ENCODE measurements at regions not wholly inside any gene's neighbourhood (a gene's known extent, or its start where the extent isn't known, plus 50 kb on each side); places are given as distances from the start of the nearest gene placed in this dataset.
"Not testable (repeated sequence)": the region's sequence is repeated elsewhere in the genome, so short reads cannot be mapped to it uniquely, and the experiment has no call there.

- in situ Hi-C loops (cut with HindIII; ENCODE audit: low sequenced_read_pairs), result no loop called here
Measured at GRCh38 chr2:236632295-236633218, 62.9 kb downstream of the ACKR3 start.

GRCh38 chr2:236633219-236633570, 63.6 kb downstream of the ACKR3 start:
- in situ Hi-C loops (cut with HindIII; ENCODE audit: low sequenced_read_pairs), result no loop called here

- in situ Hi-C loops (cut with HindIII; ENCODE audit: low sequenced_read_pairs), result no loop called here
Measured at GRCh38 chr2:236633775-236634560, 64.3 kb downstream of the ACKR3 start.

GRCh38 chr2:236636261-236636660, 66.6 kb downstream of the ACKR3 start:
- in situ Hi-C loops (cut with HindIII; ENCODE audit: low sequenced_read_pairs), result no loop called here

- in situ Hi-C loops (cut with HindIII; ENCODE audit: low sequenced_read_pairs), result no loop called here
Measured at GRCh38 chr2:236636714-236637470, 67.3 kb downstream of the ACKR3 start.

- in situ Hi-C loops (cut with HindIII; ENCODE audit: low sequenced_read_pairs), result no loop called here
Measured at GRCh38 chr2:236637686-236638569, 68.3 kb downstream of the ACKR3 start.

- in situ Hi-C loops (cut with HindIII; ENCODE audit: low sequenced_read_pairs), result no loop called here
Measured at GRCh38 chr2:236638707-236639106, 69.1 kb downstream of the ACKR3 start.

GRCh38 chr2:236639461-236640235, 70.0 kb downstream of the ACKR3 start:
- in situ Hi-C loops (cut with HindIII; ENCODE audit: low sequenced_read_pairs), result no loop called here

GRCh38 chr2:236641051-236641726, 71.6 kb downstream of the ACKR3 start:
- in situ Hi-C loops (cut with HindIII; ENCODE audit: low sequenced_read_pairs), result no loop called here

- in situ Hi-C loops (cut with HindIII; ENCODE audit: low sequenced_read_pairs), result no loop called here
Measured at GRCh38 chr2:236642125-236642524, 72.5 kb downstream of the ACKR3 start.

GRCh38 chr2:236642584-236643291, 73.1 kb downstream of the ACKR3 start:
- in situ Hi-C loops (cut with HindIII; ENCODE audit: low sequenced_read_pairs), result no loop called here

GRCh38 chr2:236643480-236643879, 73.9 kb downstream of the ACKR3 start:
- in situ Hi-C loops (cut with HindIII; ENCODE audit: low sequenced_read_pairs), result no loop called here

GRCh38 chr2:236644067-236644466, 74.4 kb downstream of the ACKR3 start:
- in situ Hi-C loops (cut with HindIII; ENCODE audit: low sequenced_read_pairs), result no loop called here

GRCh38 chr2:236644502-236644911, 74.9 kb downstream of the ACKR3 start:
- in situ Hi-C loops (cut with HindIII; ENCODE audit: low sequenced_read_pairs), result no loop called here

- in situ Hi-C loops (cut with HindIII; ENCODE audit: low sequenced_read_pairs), result not testable (repeated sequence)
Measured at GRCh38 chr2:236645141-236645540, 75.5 kb downstream of the ACKR3 start.

GRCh38 chr2:236646441-236646840, 76.8 kb downstream of the ACKR3 start:
- in situ Hi-C loops (cut with HindIII; ENCODE audit: low sequenced_read_pairs), result no loop called here

- in situ Hi-C loops (cut with HindIII; ENCODE audit: low sequenced_read_pairs), result no loop called here
Measured at GRCh38 chr2:236646871-236647270, 77.2 kb downstream of the ACKR3 start.

- in situ Hi-C loops (cut with HindIII; ENCODE audit: low sequenced_read_pairs), result no loop called here
Measured at GRCh38 chr2:236647621-236648020, 78.0 kb downstream of the ACKR3 start.
